HG02571 (cell line): ENCODE measurements at regions not wholly inside any gene's neighbourhood (a gene's known extent, or its start where the extent isn't known, plus 50 kb on each side); places are given as distances from the start of the nearest gene placed in this dataset.

Experiments used
- ATAC-seq: cut with Tn5 transposase; IDR thresholded peaks from one replicate; pipeline ENCODE4 v1.9.1; 2021; ENCODE audit warnings: mild to moderate bottlenecking, moderate library complexity; ENCODE audit not compliant: unreplicated experiment

DNA sequence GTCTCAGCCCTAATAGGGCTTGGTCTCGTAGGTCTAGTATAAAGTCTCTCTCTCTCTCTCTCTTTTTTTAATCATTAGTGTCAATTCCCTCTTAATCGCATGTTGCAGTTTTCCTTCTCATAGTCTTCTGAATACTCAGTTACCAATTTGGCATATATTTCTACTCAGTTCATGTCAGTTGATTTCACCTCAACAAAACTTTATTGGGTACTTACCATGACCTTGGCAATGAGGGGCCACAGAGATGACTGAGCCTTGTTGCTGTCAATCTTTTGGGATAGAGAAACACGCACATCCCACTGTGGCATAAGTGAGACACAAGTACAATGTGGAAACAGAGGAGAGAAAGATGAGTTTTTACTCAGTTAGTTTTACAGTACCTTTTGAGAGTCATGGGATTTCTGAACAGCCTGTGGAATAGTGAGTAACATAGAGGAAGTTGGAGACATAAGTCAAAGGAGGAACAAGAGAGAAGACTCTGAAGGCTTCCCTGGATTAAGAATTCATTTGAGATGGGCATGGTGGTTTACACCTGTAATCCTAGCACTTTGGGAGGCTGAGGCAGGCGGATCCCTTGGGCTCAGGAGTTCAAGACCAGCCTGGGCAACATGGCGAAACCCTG lies 150.2 kb upstream of the CBLB start:
- ATAC-seq: no peak

DNA sequence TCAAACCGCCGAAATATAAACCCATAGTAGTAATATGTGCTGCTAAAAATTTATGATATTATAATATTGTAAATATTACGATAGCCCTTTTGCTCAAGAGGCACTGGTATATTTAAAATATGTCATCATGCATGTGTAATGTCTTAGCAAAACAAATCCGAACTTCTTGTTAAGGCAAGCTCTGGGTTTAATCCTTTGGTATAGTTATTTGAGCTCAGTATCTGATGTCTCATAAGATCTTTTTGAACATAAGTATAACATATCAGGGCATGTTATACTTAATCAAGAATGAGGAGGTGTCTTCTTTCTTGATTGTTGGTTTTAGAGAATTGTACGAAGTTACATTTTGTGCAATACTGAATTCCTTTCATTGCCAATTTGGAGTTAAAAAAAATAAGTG lies 154.1 kb upstream of the CBLB start:
- ATAC-seq: no peak

DNA sequence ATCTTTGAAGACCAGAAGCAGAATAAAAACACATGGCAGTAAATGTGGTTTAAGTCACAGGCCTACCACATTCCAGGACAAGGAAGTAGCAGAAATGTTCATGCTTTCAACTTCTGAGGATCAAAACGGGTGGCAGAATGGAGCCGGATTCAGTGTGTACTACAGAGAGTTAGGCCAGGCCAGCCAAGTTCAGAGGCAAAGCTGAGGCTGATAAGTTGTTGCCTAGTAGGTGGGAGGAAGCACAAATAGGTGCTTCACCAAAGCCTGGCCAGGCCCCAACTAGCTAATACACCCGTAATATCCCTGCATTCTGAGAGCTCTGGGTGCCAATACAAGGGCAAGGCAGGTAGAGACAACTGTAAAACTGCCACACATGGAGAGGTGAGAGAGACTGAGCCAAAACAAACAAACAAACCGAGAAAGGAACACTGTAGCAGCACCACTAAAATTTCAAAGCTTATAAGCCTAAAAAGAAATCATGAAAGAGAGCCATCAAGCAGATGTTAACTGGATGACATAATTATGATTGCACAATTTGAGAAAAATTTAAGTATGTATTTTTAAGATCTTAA lies 156.4 kb upstream of the CBLB start:
- ATAC-seq: no peak

DNA sequence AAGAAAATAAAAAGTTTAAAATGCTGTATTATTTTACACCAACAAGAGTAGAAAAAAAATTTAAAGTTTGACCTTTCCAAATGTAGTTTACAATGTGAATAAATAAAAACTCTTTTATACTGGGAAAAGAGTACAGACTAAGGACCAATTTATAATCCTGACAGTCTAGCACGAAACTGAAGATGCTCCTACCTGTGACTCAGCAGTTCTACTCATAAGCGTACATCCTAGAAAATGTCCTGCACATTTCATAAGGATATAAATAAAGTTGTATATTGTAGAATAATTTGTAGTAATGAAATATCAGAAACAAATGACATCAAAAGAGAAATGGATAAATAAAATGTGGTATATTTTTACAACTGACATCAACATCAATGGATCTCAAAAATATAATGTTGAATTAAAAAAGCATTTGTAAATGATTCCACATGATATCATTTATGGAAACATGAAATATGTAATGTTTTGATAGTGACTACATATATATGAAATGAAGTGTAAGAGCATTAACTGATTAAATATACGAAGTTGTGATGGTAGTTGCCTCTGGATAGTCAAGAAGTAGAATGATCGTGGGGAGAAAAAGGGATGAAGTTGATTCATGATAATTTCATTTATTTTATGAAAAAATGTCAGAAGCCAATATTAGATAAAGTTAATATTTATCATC lies 161.3 kb upstream of the CBLB start:
- ATAC-seq: no peak

DNA sequence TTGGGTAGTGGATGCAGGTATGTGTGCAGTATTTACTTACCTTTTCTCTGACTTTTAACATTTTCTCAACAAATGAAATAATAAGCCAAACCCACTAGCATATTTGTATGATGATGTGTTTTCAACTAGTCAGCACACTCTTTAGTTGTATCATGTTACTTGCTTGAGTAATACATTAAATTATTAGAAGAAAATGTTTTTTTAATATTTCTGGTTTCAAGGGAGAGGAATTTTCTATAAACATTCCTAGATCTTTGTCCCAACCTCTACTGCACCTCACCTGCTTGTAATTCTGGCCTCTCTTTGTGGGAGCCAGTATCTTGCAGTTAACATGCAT lies 161.8 kb upstream of the CBLB start:
- ATAC-seq: no peak

DNA sequence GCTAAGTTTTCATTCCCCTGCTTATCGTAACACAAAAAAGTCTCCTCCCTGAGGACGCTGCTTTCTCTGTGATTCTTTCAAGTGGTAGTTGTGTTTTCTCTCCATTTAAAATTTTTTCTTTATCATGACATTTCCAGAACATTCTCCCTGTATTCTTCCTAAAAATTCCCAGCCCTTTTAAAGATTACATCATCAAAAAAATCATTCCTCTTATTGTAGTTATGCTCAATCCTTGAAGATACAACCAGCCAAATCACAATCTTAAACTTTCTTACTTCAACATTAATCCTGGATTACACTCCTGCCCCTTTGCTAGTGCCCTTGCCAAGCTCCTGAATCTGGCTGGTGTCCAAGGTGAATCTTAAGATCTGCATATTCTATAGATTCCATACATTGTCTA lies 163.7 kb upstream of the CBLB start:
- ATAC-seq: no peak

DNA sequence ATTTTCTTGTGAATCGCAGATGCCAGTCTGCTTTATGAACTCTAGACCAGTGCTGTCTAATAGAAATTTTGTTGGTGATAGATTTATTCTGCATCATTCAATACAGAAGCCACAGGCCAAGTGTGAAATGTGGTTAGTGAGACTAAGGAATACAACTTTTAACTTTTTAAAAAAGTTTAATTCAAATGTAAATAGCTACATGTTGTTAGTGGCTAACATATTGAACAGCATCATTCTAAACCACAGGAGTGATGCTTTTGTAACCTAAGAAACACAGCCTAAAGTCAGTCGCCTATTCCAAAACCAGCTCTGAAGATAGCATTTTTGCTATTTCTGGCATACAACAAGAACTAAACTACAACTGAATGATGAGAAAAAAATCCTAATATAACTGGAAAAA lies 164.8 kb upstream of the CBLB start:
- no peak for ATAC-seq

DNA sequence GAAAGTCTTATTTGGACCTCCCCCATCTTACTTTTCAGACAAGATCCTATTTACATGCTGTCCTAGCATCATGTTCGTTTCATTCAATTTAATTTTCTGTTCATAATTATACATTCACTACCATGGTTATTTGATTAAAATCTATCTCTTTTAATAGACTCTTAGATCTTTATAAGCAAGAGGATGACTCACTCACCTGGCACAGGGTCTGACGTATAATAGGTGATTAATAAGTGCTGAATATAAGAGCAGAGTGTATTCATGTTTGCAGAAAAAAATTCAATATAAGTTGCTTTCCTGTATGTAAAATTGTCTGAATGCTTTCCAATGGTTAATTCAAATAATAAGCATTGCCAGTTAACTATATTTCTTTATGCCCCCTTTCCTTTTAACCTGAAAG lies 165.5 kb upstream of the CBLB start:
- no peak for ATAC-seq

DNA sequence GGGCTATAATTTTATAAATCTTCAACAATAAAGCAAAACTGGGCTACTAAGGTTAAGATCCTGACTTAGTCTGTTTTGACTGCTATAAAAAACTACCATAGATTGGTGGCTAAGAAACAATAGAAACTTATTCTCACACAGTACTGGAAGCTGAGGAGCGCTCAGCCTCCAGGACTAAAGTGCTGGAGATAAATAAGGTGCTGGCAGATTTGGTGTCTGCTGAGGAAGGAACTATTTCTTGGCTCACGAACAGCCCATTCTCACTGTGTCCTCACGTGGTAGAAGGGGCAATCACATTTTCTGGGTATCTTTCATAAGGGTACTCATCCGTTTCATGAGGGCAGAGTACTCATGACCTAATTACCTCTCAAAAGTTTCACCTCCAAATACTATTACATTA lies 166.8 kb upstream of the CBLB start:
- no peak for ATAC-seq

DNA sequence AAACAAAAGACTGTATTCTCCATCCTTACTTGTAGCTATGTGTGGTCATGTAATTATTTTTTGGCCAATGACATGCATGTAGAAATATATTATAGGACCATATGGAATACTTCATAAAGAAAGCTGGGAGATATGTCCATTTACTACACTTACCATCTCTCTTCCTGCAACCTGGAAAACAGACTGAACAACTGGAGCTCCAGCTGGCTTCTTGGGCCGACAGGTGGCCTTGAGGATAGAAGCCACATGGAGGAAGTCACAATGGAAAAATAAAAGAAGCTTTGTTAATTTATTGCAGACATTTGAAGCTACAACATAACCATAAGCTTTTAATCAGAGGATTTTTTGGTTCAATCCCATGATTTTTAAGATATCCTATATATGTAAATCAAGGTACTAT lies 167.9 kb upstream of the CBLB start:
- no peak for ATAC-seq

DNA sequence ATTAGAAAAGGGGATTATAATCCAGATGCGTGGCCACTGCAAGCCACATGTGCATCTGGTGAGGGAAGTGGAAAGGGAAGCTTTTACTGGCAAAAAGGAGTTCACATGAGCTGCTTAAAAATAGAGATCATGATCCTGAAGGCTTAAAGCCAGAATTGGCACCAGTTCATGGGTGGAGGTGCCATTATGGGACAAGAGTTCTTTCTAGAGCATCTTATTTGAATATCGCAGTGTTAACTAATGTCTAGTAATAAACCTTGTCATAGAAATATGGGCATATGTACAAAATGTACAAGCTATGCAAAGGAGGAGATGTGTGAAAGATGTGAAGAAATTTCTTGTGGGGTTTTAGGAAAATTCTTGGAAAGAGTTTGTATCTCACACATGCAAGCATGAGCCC lies 178.4 kb upstream of the CBLB start:
- no peak for ATAC-seq

DNA sequence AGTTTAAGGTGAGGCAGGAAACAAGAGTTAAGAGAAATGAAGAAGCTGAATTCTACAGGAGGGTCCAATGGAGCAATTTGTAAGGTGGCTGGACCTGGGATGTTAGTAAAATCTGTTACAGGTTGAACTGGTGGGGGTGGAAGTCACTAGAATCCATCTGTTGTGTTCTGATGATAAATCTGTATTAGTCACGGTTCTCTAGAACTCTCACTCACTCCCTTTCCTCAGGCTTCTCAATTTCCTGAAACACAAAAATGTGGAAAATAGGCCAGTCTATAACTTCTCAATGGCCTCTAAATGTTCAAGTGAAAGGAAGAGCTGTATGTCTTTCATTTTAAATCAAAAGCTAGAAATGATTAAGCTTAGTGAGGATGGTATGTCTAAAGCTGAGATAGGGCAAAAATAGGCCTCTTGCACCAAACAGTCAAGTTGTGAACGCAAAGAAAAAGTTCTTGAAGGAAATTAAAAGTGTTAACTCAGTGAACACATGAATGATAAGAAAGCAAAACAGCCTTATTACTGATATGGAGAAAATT lies 180.2 kb upstream of the CBLB start:
- no peak for ATAC-seq

DNA sequence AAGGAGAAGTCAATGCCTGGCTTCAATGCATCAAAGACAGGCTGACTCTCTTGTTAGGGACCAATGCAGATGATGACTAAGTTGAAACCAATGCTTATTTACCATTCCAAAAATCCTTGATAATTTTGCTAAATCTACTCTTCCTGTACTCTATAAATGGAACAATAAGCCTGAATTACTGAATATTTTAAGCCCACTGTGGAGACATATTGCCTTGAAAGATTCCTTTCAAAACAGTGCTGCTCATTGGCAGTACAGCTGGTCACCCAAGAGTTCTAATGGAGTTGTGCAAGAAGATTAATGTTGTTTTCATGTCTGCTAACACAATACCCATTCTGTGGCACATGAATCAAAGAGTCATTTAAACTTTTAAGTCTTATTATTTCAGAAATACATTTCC lies 181.0 kb upstream of the CBLB start:
- ATAC-seq: no peak

DNA sequence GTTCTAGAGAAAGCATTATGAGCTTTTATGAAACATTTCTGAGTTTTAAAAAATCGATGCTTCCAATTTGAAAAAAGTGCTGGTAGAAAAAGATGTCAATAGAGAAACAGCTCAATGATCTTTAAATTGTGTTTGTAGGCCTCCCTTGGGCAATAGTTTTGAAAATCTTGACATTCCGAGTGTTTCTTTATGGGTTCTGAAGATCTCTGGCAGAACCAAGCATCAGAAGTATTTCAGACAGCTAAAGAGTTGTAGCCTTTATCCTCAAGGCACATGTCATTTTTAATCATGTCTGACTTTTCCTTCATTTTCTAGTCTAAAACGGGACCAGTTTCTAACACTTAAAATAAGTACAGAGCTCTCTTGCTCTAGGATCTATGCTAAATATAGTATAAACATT lies 188.1 kb upstream of the CBLB start:
- no peak for ATAC-seq

DNA sequence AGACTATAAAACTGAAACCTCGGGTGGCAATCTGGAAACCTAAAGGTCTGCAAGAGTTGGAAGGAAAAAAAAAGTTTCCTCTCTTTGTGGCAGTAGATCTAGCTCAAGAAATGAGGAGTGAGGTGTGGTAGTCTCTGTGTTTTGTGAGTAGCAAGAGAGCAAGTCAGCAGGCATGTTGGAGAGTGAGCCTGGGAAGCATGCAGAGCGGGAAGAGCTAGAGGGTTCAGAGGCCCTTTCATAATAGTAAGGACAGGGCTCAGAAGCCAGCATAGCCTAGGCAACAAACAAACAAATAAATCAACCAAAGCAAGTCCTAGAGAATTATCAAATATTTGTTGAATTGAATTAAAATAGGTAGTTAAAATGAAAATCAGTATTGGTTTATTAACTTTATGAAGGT lies 189.7 kb upstream of the CBLB start:
- no peak for ATAC-seq

DNA sequence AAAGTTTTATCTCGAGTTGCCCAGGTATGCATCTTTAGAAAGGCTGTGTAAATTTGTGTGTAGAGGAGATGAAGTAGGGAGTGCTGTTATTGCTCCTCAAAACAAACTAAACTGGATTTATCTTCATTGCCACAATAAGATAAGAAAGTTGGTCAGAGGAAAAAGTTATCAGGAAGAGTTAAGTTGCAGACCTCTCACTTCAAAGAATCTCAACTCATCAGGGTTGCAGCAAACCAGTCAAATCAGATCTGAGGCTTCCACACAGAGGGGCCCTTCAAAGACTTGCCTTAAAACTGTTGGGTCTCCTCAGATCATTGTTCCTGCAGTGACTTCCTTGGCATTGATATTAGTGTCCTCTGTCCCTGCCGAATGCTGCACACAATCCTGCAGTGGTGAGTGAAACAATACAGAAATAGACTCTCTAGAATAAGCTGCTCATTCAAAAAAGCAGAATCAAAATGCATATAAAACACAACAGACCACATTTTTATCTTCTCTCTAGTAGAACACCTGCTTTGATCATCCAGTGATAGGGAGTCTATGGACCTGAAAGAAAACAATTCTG lies 191.2 kb upstream of the CBLB start:
- ATAC-seq: no peak

DNA sequence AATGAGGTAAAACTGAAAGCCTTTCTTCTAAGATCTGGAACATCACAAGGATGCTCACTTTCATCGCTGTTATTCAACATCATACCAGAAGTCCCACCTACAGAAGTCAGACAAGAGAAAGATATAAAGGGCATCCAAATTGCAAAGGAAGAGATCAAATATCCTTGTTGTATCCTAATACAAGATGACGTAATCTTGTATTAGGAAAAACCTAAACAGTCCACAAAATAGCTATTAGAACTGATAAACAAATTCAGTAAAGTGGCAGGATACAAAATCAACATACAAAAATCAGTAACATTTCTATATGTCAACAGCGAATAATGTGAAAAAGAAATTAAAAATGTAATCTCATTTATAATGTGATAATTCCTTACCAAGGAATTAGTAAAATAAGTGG lies 195.1 kb upstream of the CBLB start:
- ATAC-seq: no peak

DNA sequence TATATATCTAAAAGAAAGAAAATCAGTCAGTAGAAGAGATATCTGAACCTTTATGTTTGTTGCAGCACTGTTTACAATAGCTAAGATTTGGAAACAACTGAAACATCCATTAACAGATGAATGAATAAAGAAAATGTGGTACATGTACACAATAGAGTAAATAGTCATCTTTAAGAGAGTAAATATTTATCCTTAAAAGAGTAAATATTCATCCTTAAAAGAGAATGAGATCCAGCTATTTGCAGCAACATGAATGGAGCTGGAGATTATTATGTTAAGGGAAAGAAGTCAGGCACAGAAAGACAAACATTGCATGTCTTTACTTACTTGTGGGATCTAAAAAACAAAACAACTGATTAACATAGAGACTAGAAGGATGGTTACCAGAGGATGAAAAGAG lies 197.0 kb upstream of the CBLB start:
- no peak for ATAC-seq

DNA sequence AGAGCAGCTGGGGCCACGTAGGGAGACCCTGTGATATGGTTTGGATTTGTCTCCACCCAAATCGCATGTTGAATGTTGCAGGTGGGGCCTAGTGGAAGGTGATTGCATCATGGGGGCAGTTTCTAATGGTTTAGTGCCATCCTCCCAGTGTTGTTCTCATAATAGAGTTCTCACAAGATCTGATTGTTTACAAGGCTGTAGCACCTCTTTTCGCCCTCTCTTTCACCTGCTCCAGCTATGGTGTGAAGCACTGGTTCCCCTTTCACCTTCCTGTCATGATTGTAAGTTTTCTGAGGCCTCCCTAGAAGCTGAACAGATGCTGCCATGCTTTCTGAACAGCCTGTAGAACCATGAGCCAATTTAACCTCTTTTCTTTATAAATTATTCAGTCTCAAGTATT lies 198.9 kb upstream of the CBLB start:
- peak; percentile 72 for ATAC-seq

DNA sequence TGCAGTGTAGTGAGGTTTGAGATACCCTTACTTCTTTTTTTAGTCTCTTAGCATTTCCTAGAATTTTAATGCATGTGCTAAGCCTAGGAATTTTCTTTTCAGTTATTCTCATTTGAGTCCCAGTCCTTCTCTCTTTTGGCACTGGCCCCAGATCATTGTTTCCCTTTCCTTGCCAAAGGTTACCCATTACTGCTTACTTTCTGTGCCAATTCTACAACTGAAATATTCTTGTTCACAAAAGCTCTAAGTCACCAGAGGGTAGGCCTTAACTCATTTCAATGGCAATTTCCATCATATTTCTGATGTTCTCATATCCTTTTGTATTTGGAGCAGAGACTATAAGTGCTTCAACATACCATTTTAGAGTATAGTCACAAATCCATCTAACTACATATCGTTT lies 199.6 kb upstream of the CBLB start:
- peak; percentile 15 for ATAC-seq

DNA sequence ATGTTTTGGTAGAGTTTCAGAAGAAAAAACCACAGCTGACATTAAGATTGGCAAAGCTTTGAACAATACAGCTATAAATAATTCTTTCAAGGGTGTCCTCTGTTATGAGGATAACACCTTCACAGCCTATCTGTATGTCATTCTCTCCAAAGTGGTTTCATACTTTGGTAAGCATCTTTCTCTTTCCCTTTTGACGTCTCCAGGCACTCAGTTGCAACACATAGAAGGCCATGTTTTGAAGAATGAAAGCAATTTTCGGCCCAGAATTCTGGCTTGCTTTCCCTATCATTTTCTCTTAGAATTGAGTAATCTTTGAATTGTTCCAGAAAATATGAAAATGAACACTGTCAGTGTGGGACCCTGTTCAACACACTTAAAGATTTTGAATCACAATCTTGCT lies 200.0 kb upstream of the CBLB start:
- ATAC-seq: peak; percentile 83

DNA sequence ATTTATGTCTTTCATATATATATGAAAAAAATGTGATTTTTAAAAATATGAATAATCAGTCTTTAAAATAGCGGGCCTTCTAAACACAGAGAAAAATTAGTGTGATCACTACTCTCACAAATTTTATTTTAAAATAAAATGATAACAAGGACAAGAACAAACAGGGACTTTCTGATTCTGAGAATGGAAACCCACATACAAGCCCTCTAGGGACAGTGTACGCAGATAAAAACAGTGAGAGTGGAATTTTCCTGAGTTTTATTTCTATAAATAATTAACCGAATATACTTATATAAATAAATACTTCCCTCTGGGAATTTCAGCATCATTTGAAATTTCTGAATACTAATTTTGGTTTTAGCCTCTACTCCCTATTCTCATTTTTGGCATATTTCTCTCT lies 201.4 kb upstream of the CBLB start:
- no peak for ATAC-seq
